HepG2 (cell line): ENCODE measurements at regions not wholly inside any gene's neighbourhood (a gene's known extent, or its start where the extent isn't known, plus 50 kb on each side); places are given as distances from the start of the nearest gene placed in this dataset.

ENCODE experiments used
- ATAC-seq: fragments of 200-7000 bp; cut with Tn5 transposase; 3 replicates; pipeline ENCODE4 v1.9.1; 2020; ENCODE audit warnings: mild to moderate bottlenecking, moderate library complexity
- BruUV-seq: library from RNA; stranded (reverse); fragments of 400-500 nt; replicated peaks from 2 replicates; lab custom pipeline; 2021; lab: Mats Ljungman, UMichigan
- CTCF ChIA-PET: fragments of 300-600 bp; formaldehyde crosslinking; extraction: SDS; loops from one replicate; lab custom pipeline; 2021; ENCODE audit warnings: low total read pairs, inconsistent platforms, low intra/inter-chr PET ratio; lab: Yijun Ruan, JAX
- POLR2A ChIA-PET: fragments of 350-600 bp; sonication (Branson Sonifier 250); formaldehyde crosslinking; loops from one replicate; lab custom pipeline; 2020; ENCODE audit warnings: antibody characterized with exemption, inconsistent platforms; lab: Yijun Ruan, JAX
- DNase-seq: peaks from one replicate; pipeline ENCODE4 v3.0.0-alpha.2; 2015; ENCODE audit warnings: low spot score
- FAIRE-seq: peaks from 3 replicates; lab custom pipeline; 2011; peaks lifted over from hg19 to GRCh38; lab: Jason Lieb, UNC
- H2AFZ ChIP-seq: one replicate; pipeline ENCODE4 v1.6.1; 2011; ENCODE audit warnings: low read length, inconsistent platforms
- H3K27ac ChIP-seq: fragments of 300-600 bp; 3 replicates; pipeline ENCODE4 v1.8.0; 2011; ENCODE audit warnings: mixed run types, mild to moderate bottlenecking, mixed read lengths, low read length, inconsistent platforms; ENCODE audit not compliant: insufficient read depth; ENCODE audit errors: extremely low read length
- H3K27me3 ChIP-seq, 2 experiments: fragments of 200-600 bp in 1 of 2; 2 replicates in 1 of 2; 3 replicates in 1 of 2; pipeline versions ENCODE4 v1.6.0 to v1.8.0; 2011; ENCODE audit warnings: low read length in 2 of 2, mild to moderate bottlenecking in 2 of 2, moderate library complexity in 2 of 2, inconsistent platforms in 1 of 2; ENCODE audit not compliant: insufficient read depth in 2 of 2, control insufficient read depth in 1 of 2
- H3K36me3 ChIP-seq, 2 experiments: fragments of 200-600 bp in 1 of 2; replicated peaks in 1 of 2; 2 replicates in 1 of 2; 3 replicates in 1 of 2; pipeline versions ENCODE4 v1.5.1 to v1.8.0; 2011; ENCODE audit warnings: low read length in 2 of 2, inconsistent platforms in 1 of 2; ENCODE audit not compliant: insufficient read depth in 2 of 2, control insufficient read depth in 1 of 2
- H3K4me1 ChIP-seq: 2 replicates; pipeline ENCODE4 v1.5.1; 2012; ENCODE audit warnings: low read length, inconsistent platforms; ENCODE audit not compliant: insufficient read depth
- H3K4me2 ChIP-seq: 2 replicates; pipeline ENCODE4 v1.6.0; 2011; ENCODE audit warnings: low read depth, low read length, inconsistent platforms
- H3K4me3 ChIP-seq, 3 experiments: fragments of 200-600 bp in 1 of 3; sonication (generic), shearing (Covaris generic) in 1 of 3; replicated peaks in 1 of 3; 2 replicates each; pipeline ENCODE4 v1.5.1; 2011 to 2016; ENCODE audit warnings: low read length in 3 of 3, inconsistent platforms in 2 of 3, low read depth in 2 of 3, mild to moderate bottlenecking in 2 of 3, control low read depth in 1 of 3, mixed read lengths in 1 of 3; ENCODE audit not compliant: insufficient read depth in 1 of 3
- H3K79me2 ChIP-seq: one replicate; pipeline ENCODE4 v1.6.1; 2011; ENCODE audit warnings: low read length, inconsistent platforms; ENCODE audit not compliant: insufficient read depth
- H3K9ac ChIP-seq: 2 replicates; pipeline ENCODE4 v1.6.0; 2011; ENCODE audit warnings: mild to moderate bottlenecking, low read depth, low read length, inconsistent platforms; ENCODE audit not compliant: insufficient read depth
- H3K9me3 ChIP-seq: 2 replicates; pipeline ENCODE4 v1.5.1; 2012; ENCODE audit warnings: mild to moderate bottlenecking, low read length
- H4K20me1 ChIP-seq: 2 replicates; pipeline ENCODE4 v1.6.0; 2011; ENCODE audit warnings: inconsistent platforms, mild to moderate bottlenecking, low read length, moderate library complexity; ENCODE audit not compliant: insufficient read depth
- EP300 ChIP-seq, 3 experiments: sonication (generic) in 1 of 3; formaldehyde crosslinking in 1 of 3; IDR thresholded peaks; 2 replicates each; pipeline versions ENCODE4 v1.5.1 to v1.6.1; 2011 to 2020; ENCODE audit warnings: low read depth in 2 of 3, low read length in 2 of 3, borderline replicate concordance in 1 of 3, improper control_type of control experiment in 1 of 3, mild to moderate bottlenecking in 1 of 3, missing genetic modification reagents in 1 of 3, moderate library complexity in 1 of 3
- ZNF782 ChIP-seq: sonication (generic); formaldehyde crosslinking; IDR thresholded peaks from 2 replicates; pipeline ENCODE4 v1.4.0; 2020; ENCODE audit warnings: missing genetic modification reagents, mild to moderate bottlenecking, borderline replicate concordance
- WGBS: methylation state at CpG from one replicate; pipeline ENCODE4 v1.1.6; 2017; ENCODE audit warnings: low lambda C conversion rate; 5-methylcytosine and 5-hydroxymethylcytosine counted together
- in situ Hi-C: cut with HindIII; loops from 2 replicates; pipeline ENCODE4 v1.10.0; 2017; ENCODE audit warnings: low pct_unique_long_range_greater_than_20kb; ENCODE audit not compliant: extremely low pct_ligation_motif_present
- intact Hi-C: fragments of 100-400 bp; cut with micrococcal nuclease; formaldehyde crosslinking; loops from one replicate; pipeline ENCODE4 v1.10.0; 2022; ENCODE audit not compliant: unreplicated experiment
- TF ChIP-seq, protein P1 (sequence below): sonication (generic); formaldehyde crosslinking; IDR thresholded peaks from 2 replicates; pipeline ENCODE4; 2020; ENCODE audit warnings: missing genetic modification reagents, mild to moderate bottlenecking, borderline replicate concordance

DNA sequence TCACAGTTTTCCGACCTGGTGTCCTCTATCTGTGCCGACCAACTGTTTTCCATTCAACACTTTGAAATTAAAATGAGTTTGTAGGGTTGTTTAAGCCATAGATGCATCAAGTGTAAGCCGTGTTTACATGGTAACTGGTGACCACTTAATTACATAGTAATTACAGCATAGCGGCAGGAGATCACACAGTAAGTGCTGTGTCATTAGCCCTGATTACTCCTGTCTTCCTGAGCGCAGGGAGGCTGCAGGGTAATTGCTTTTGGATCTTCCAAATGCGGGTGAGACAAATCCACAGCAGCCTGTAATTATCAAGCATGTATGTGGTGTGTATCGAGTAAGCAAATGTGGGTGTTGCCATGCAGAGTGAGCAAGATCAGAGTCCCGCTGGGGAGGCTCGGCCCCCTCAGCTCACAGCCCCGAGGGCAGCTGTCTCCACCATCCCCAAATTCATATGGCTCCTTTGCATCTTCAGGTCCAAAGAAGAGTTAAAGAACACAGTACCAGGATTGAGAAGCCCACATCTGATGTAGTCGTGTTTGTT lies 71.5 kb upstream of the HDAC4 start:
- Histone ChIP-seq H4K20me1 (no peaks in the 10 kb centered on the region), H3K9ac (no peak overlapping the region), H3K9me3 (no peaks in the 10 kb centered on the region), H3K4me3 (no peak overlapping the region), H2AFZ (no peak overlapping the region), H3K27me3 (peaks cover 2 to 44% of the 10 kb centered on the region in 2 experiments; a peak in 3 of 5 replicates), H3K4me1 (no peaks in the 10 kb centered on the region), H3K27ac (no peak overlapping the region), H3K36me3 (no peaks in the 10 kb centered on the region), H3K79me2 (no peaks in the 10 kb centered on the region), H3K4me2 (no peak overlapping the region)
- in situ Hi-C loops = no loop called here
- ChIA-PET POLR2A (no interaction called here), CTCF (no interaction called here)
- ATAC-seq (no peak), FAIRE-seq (no peak), DNase-seq (no peak)
- TF ChIP-seq, protein P1, sequence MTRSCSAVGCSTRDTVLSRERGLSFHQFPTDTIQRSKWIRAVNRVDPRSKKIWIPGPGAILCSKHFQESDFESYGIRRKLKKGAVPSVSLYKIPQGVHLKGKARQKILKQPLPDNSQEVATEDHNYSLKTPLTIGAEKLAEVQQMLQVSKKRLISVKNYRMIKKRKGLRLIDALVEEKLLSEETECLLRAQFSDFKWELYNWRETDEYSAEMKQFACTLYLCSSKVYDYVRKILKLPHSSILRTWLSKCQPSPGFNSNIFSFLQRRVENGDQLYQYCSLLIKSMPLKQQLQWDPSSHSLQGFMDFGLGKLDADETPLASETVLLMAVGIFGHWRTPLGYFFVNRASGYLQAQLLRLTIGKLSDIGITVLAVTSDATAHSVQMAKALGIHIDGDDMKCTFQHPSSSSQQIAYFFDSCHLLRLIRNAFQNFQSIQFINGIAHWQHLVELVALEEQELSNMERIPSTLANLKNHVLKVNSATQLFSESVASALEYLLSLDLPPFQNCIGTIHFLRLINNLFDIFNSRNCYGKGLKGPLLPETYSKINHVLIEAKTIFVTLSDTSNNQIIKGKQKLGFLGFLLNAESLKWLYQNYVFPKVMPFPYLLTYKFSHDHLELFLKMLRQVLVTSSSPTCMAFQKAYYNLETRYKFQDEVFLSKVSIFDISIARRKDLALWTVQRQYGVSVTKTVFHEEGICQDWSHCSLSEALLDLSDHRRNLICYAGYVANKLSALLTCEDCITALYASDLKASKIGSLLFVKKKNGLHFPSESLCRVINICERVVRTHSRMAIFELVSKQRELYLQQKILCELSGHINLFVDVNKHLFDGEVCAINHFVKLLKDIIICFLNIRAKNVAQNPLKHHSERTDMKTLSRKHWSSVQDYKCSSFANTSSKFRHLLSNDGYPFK (CRISPR knock-in tag) = no peak
- TF ChIP-seq ZNF782 (CRISPR knock-in tag) (no peak), EP300 (IDR thresholded peaks at IDR 0.05; ENCODE audit: low read depth in 2 of 2, low read length in 2 of 2) (no peak), EP300 (CRISPR knock-in tag; IDR thresholded peaks at IDR 0.05; ENCODE audit: borderline replicate concordance) (no peak)
- WGBS = 17% methylated on average over 11 of the region's 11 CpGs
- intact Hi-C loops = no loop called here
- no TSS peak for BruUV-seq
